ENCODE measurements at regions not wholly inside any gene's neighbourhood (a gene's known extent, or its start where the extent isn't known, plus 50 kb on each side); places are given as distances from the start of the nearest gene placed in this dataset.

DNA sequence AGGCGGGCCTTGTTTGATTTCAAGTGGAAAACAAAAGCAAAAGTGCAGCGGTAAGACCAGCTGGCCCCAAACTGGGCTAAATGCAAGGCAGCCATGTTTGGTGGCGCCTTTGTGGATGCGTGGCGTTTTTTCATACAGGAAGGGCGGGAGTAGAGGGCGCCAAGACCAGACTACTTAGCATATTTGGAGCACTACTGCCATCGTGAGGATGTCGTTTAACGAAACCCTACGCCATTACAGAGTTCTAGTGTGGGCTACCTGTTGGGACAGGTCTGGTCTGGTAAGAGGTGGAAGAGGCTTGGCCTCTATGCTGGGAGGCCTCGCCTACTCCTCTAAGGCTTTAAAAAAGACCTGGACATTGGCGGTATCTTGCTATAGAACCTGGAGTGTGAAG, 230.7 kb upstream of the STK26 start (continued):
- no peak for TF ChIP-seq SRF (IDR thresholded peaks at IDR 0.05; ENCODE audit: low read depth)

DNA sequence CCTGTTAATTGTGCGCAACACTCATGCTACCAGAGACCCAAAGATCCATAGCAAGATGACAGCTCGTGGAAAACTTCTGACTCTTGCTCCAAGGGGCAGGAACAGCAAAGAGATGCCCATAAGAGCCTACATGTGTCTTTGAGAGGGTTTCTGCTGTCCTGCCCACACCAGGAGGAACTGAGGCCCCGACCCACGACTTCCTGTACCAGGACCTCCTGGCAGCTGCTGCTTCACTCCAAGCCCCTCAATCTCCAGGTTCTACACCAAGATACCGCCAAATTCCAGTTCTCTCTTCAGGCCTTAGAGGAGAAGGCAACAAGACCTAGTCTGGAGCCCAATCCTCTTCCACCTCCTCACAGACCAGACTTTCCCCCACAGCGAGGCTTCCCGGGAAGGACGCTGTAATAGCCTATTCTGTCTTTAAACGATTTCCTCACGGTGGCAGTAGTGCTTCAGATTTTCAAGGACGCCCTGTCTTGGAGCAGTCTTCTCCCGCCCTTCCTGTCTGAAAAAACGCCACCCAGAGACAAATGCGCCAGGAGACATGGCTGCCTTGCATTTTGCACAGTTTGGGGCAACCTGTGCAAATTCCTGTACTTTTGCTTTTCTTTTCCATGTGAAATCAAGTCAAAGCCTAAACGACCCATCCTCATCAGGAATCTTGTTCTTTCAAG, 230.2 kb upstream of the STK26 start:
- TF ChIP-seq CEBPB (IDR thresholded peaks at IDR 0.05; ENCODE audit: low read depth) (no peak), ELF1 (IDR thresholded peaks at IDR 0.05; ENCODE audit: borderline replicate concordance, low read depth) (no peak)
- Histone ChIP-seq H3K4me3 (replicated peaks in 1 of 2; ENCODE audit: low read depth in 1 of 2, low read length in 2 of 2) (no peak overlapping the region), H2AFZ (ENCODE audit: low read depth, low read length, poor library complexity, severe bottlenecking) (no peak overlapping the region), H3K79me2 (ENCODE audit: insufficient read depth, low read length) (no peaks in the 10 kb centered on the region), H3K36me3 (ENCODE audit: control insufficient read depth in 1 of 2, insufficient read depth in 2 of 2, low read length in 2 of 2) (peaks cover 4 to 9% of the 10 kb centered on the region in 2 experiments; a peak in 2 of 4 replicates), H4K20me1 (ENCODE audit: insufficient read depth) (no peaks in the 10 kb centered on the region), H3K9me3 (ENCODE audit: control insufficient read depth in 1 of 2, insufficient read depth in 1 of 2, low read depth in 1 of 2, low read length in 2 of 2) (no peaks in the 10 kb centered on the region), H3K9me2 (ENCODE audit: insufficient read depth) (no peaks in the 10 kb centered on the region), H3K4me2 (ENCODE audit: low read length) (no peak overlapping the region), H3K27me3 (ENCODE audit: insufficient read depth, low read length) (no peaks in the 10 kb centered on the region), H3K27ac (ENCODE audit: low read depth, low read length) (no peak overlapping the region), H3K4me1 (ENCODE audit: control insufficient read depth in 1 of 2, insufficient read depth in 2 of 2, low read length in 2 of 2) (no peaks in the 10 kb centered on the region), H3K9ac (ENCODE audit: low read length) (no peak overlapping the region)
- no peak for DNase-seq (ENCODE audit: low read depth, low spot score)
- BruUV-seq (replicated peaks), result no TSS peak
- ChIA-PET RAD21 (ENCODE audit: low non-redundant PET in 1 of 2, low total read pairs in 2 of 2, uncharacterized antibody in 2 of 2, unreplicated experiment in 2 of 2) (no interaction called here), POLR2A (no interaction called here), CTCF (no interaction called here)
- intact Hi-C loops (cut with micrococcal nuclease), result no loop called here
- no peak for ATAC-seq

DNA sequence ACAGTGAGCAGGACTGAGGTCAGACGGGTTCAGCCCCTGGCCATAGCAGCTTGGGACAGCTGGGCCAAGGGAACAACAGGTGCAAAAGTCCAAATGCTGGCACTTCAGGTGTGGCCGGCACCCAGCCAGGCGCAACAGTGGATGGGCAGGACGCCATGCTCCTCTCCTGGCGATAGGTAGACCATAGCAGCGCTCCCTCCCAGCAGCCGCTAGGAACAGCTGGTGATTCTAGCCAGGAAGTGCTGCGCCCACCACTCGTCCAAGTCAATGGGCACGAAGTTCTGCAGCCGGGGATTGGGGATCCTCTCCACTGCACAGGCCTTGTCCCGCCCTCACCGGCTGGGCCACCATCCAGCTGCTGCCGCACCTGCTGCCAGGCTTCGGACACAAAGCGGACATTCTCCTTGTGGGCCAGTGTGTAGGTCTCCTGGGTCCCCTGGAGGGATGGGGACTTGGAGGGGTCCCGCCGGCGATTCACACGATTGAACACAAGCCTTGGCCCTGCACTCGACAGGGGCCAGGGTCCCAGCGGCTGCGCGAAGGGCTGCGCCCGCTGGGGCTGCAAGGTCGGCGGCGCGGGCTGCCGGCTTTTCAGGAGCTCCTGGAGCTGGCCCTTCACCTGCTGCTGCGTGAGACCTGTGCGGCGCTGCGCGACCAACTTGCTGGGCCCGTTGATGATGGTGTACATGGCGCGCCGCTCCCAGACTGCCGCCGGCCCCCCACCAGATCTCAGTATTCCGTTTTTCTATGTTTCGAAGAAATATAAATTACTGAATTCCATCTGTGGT, 227.5 kb upstream of the STK26 start:
- CTCF ChIA-PET, result no interaction called here
- Histone ChIP-seq H2AFZ (ENCODE audit: low read depth, low read length, poor library complexity, severe bottlenecking) (no peak overlapping the region), H3K9me3 (ENCODE audit: control insufficient read depth in 1 of 2, insufficient read depth in 1 of 2, low read depth in 1 of 2, low read length in 2 of 2) (no peaks in the 10 kb centered on the region), H3K9ac (ENCODE audit: low read length) (no peak overlapping the region), H3K4me3 (replicated peaks in 1 of 2; ENCODE audit: low read depth in 1 of 2, low read length in 2 of 2) (no peak overlapping the region), H4K20me1 (ENCODE audit: insufficient read depth) (no peaks in the 10 kb centered on the region), H3K27ac (ENCODE audit: low read depth, low read length) (no peak overlapping the region), H3K4me2 (ENCODE audit: low read length) (no peak overlapping the region), H3K4me1 (ENCODE audit: control insufficient read depth in 1 of 2, insufficient read depth in 2 of 2, low read length in 2 of 2) (no peaks in the 10 kb centered on the region), H3K9me2 (ENCODE audit: insufficient read depth) (no peaks in the 10 kb centered on the region), H3K79me2 (ENCODE audit: insufficient read depth, low read length) (no peaks in the 10 kb centered on the region), H3K36me3 (ENCODE audit: control insufficient read depth in 1 of 2, insufficient read depth in 2 of 2, low read length in 2 of 2) (peaks cover 4 to 9% of the 10 kb centered on the region in 2 experiments; a peak in 2 of 4 replicates), H3K27me3 (ENCODE audit: insufficient read depth, low read length) (no peaks in the 10 kb centered on the region)
- DNase-seq (ENCODE audit: low read depth, low spot score) (no peak), ATAC-seq (no peak)
- intact Hi-C loops (cut with micrococcal nuclease), result no loop called here
- BruUV-seq (replicated peaks), result no TSS peak
- TF ChIP-seq SIN3A (IDR thresholded peaks at IDR 0.05; ENCODE audit: low read depth), result no peak
- TF ChIP-seq YY1 (IDR thresholded peaks at IDR 0.05; ENCODE audit: extremely low read depth, insufficient replicate concordance, low read depth, low read length), result no peak
- TF ChIP-seq POLR2AphosphoS5 (IDR thresholded peaks at IDR 0.05; ENCODE audit: low read depth, low read length), result no peak
- TF ChIP-seq EZH2 (IDR thresholded peaks at IDR 0.05), result no peak
- TF ChIP-seq, protein P1, sequence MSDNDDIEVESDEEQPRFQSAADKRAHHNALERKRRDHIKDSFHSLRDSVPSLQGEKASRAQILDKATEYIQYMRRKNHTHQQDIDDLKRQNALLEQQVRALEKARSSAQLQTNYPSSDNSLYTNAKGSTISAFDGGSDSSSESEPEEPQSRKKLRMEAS (IDR thresholded peaks at IDR 0.05), result no peak
- no peak for TF ChIP-seq SRF (IDR thresholded peaks at IDR 0.05; ENCODE audit: low read depth)
- no peak for TF ChIP-seq CEBPB (IDR thresholded peaks at IDR 0.05; ENCODE audit: low read depth)
- TF ChIP-seq ZNF274 (IDR thresholded peaks at IDR 0.05; ENCODE audit: low read depth, low read length), result no peak
- no peak for TF ChIP-seq EGR1 (IDR thresholded peaks at IDR 0.05; ENCODE audit: low read depth)
- RAD21 ChIA-PET (ENCODE audit: low non-redundant PET in 1 of 2, low total read pairs in 2 of 2, uncharacterized antibody in 2 of 2, unreplicated experiment in 2 of 2), result no interaction called here
- POLR2A ChIA-PET, result no interaction called here
